ENCODE measurements at regions not wholly inside any gene's neighbourhood (a gene's known extent, or its start where the extent isn't known, plus 50 kb on each side); places are given as distances from the start of the nearest gene placed in this dataset.

DNA sequence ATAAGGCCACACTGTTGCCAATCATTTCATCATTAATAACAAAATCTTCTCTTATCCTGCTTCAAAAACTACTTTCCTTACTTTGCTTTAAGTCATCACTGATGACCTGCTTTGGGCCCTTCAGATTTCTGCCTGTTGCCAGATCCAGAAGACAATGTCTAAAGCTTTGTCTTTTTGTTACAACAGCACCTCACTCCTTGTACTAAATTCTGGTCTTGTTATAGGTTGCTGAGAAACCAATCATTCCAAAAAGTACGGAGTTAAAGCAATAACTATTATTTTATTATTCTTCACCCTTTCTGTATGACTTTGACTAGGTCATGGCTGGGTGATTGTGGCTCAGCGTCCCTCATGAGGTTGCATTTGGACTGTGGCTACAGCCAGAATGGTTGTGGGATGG is 633.5 kb downstream of the PTPRU start:
- no peaks in the 10 kb centered on the region for H3K36me3 ChIP-seq
- intact Hi-C loops (cut with DNase I; ENCODE audit: low total_unique reads), result no loop called here
- no peaks in the 10 kb centered on the region for H3K9me3 ChIP-seq
- DNase-seq, result no peak
- H3K4me3 ChIP-seq, result no peak overlapping the region
- no peaks in the 10 kb centered on the region for H3K4me1 ChIP-seq
- H3K27ac ChIP-seq, result no peak overlapping the region
- WGBS, 5 donors, result 77 to 88% (median 80%) methylated on average over 2 of the region's 2 CpGs
- H3K27me3 ChIP-seq (replicated peaks in 1 of 7), result peaks cover 0 to 41% (median 3%) of the 10 kb centered on the region in 7 donors
- TF ChIP-seq, protein P1, sequence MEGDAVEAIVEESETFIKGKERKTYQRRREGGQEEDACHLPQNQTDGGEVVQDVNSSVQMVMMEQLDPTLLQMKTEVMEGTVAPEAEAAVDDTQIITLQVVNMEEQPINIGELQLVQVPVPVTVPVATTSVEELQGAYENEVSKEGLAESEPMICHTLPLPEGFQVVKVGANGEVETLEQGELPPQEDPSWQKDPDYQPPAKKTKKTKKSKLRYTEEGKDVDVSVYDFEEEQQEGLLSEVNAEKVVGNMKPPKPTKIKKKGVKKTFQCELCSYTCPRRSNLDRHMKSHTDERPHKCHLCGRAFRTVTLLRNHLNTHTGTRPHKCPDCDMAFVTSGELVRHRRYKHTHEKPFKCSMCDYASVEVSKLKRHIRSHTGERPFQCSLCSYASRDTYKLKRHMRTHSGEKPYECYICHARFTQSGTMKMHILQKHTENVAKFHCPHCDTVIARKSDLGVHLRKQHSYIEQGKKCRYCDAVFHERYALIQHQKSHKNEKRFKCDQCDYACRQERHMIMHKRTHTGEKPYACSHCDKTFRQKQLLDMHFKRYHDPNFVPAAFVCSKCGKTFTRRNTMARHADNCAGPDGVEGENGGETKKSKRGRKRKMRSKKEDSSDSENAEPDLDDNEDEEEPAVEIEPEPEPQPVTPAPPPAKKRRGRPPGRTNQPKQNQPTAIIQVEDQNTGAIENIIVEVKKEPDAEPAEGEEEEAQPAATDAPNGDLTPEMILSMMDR (IDR thresholded peaks at IDR 0.05 in 8 of 11, conservative IDR thresholded peaks at IDR 0.05 in 3 of 11), result no peak
- TF ChIP-seq POLR2AphosphoS5 (IDR thresholded peaks at IDR 0.05) (no peak), POLR2A (IDR thresholded peaks at IDR 0.05) (no peak)

DNA sequence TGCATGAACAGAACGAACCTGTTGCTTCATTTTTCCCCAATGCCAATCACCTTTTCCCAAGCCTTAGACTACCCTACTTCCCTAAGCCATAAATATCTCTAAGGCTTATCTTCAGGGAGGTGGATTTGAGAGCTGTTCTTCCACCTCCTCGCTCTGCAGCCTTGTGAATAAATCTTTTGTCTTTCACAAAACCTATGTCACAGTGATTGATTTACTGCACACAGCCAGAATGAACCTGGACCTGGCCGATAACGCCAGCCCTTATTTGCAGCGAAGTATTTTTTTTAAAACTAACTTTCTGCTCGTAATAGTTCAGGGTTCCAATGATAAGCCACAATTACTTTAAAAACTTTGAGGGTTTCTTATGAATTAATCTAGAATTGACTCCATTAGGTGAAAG is 632.6 kb downstream of the PTPRU start:
- DNase-seq, result no peak
- Histone ChIP-seq H3K27ac (no peak overlapping the region), H3K4me1 (no peaks in the 10 kb centered on the region), H3K4me3 (no peak overlapping the region), H3K36me3 (no peaks in the 10 kb centered on the region), H3K9me3 (peaks cover 0 to 2% (median 0%) of the 10 kb centered on the region in 8 donors), H3K27me3 (replicated peaks in 1 of 7) (peaks cover 0 to 41% (median 3%) of the 10 kb centered on the region in 7 donors)
- no peak for TF ChIP-seq POLR2AphosphoS5 (IDR thresholded peaks at IDR 0.05)
- TF ChIP-seq, protein P1 (IDR thresholded peaks at IDR 0.05 in 8 of 11, conservative IDR thresholded peaks at IDR 0.05 in 3 of 11), result no peak
- no peak for TF ChIP-seq POLR2A (IDR thresholded peaks at IDR 0.05)
- intact Hi-C loops (cut with DNase I; ENCODE audit: low total_unique reads), result no loop called here
- 65 to 73% (median 72%) methylated on average over 6 of the region's 6 CpGs for WGBS, 5 donors

DNA sequence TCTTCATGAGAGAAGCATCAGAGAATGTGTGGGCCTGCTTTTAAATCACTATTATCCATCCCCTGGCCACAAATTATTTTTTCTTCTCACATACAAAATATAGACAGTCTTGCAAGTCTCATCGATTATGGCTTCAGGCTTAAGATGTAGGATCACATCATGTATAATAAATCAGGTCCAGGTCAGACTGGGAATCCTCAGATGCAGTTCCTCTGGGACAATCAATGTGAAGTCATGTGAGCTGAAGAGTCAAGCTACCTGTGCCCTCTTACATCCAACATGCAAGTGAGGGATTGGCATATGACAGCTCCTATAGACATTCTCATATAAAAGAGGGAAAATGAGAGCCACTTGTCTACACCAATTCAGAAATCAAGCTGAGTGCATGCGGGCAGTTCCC is 631.8 kb downstream of the PTPRU start:
- intact Hi-C loops (cut with DNase I; ENCODE audit: low total_unique reads), result no loop called here
- 69 to 88% (median 84%) methylated on average over 2 of the region's 2 CpGs for WGBS, 5 donors
- Histone ChIP-seq H3K27me3 (replicated peaks in 1 of 7) (peaks cover 0 to 41% (median 3%) of the 10 kb centered on the region in 7 donors), H3K36me3 (no peaks in the 10 kb centered on the region), H3K27ac (no peak overlapping the region), H3K9me3 (peaks cover 0 to 2% (median 0%) of the 10 kb centered on the region in 8 donors), H3K4me3 (no peak overlapping the region), H3K4me1 (no peaks in the 10 kb centered on the region)
- TF ChIP-seq, protein P1 (IDR thresholded peaks at IDR 0.05 in 8 of 11, conservative IDR thresholded peaks at IDR 0.05 in 3 of 11), result no peak
- TF ChIP-seq POLR2AphosphoS5 (IDR thresholded peaks at IDR 0.05) (no peak), POLR2A (IDR thresholded peaks at IDR 0.05) (no peak)
- no peak for DNase-seq

DNA sequence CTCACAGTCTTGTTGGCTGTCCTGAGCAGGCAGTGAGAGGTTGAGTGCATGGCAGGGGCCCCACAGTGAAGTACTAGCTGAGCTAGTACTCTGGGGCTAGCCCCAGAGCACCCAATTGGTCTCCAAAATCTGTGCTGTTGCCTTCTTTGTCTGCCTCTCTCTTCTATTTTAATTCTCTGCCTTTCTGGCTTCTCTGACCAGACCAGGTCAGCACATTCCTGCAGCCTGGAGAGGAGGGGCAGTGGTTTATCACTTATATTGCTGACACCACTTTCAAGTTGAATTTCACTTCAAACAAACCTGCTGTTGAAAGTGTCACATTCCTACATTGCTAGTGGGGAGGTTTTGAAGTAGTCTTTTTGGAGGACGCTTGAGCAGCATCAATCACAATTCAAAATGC is 628.7 kb downstream of the PTPRU start:
- Histone ChIP-seq H3K9me3 (peaks cover 0 to 26% (median 18%) of the 10 kb centered on the region in 8 donors), H3K27me3 (replicated peaks in 1 of 7) (peaks cover 0 to 26% (median 0%) of the 10 kb centered on the region in 7 donors), H3K36me3 (no peaks in the 10 kb centered on the region), H3K4me3 (no peak overlapping the region), H3K4me1 (no peaks in the 10 kb centered on the region), H3K27ac (no peak overlapping the region)
- WGBS, 5 donors, result 56 to 70% (median 64%) methylated on average over 1 of the region's 1 CpG
- intact Hi-C loops (cut with DNase I; ENCODE audit: low total_unique reads), result no loop called here
- no peak for TF ChIP-seq POLR2A (IDR thresholded peaks at IDR 0.05)
- TF ChIP-seq POLR2AphosphoS5 (IDR thresholded peaks at IDR 0.05), result no peak
- TF ChIP-seq, protein P1 (IDR thresholded peaks at IDR 0.05 in 8 of 11, conservative IDR thresholded peaks at IDR 0.05 in 3 of 11), result no peak
- DNase-seq, result no peak

Data from spleen (tissue), 11 donors.